Endodermal cell (in vitro differentiated cells): ENCODE measurements at regions not wholly inside any gene's neighbourhood (a gene's known extent, or its start where the extent isn't known, plus 50 kb on each side); places are given as distances from the start of the nearest gene placed in this dataset.

Experiments used
- DNase-seq: peaks from one replicate; pipeline ENCODE4 v3.0.0-alpha.2; 2017
- H3K27ac ChIP-seq: 2 replicates; pipeline ENCODE4 v1.5.1; 2013; ENCODE audit warnings: mild to moderate bottlenecking, low read depth, low read length, moderate library complexity
- H3K27me3 ChIP-seq: 2 replicates; pipeline ENCODE4 v1.6.1; 2013; ENCODE audit warnings: mild to moderate bottlenecking, low read length, moderate library complexity; ENCODE audit not compliant: insufficient read depth, control insufficient read depth, poor library complexity, severe bottlenecking
- H3K36me3 ChIP-seq: 2 replicates; pipeline ENCODE4 v1.7.0; 2013; ENCODE audit warnings: mild to moderate bottlenecking, low read length, moderate library complexity; ENCODE audit not compliant: control insufficient read depth, insufficient read depth
- H3K4me1 ChIP-seq: one replicate; pipeline ENCODE4 v1.7.0; 2013; ENCODE audit warnings: low read length; ENCODE audit not compliant: control insufficient read depth, insufficient read depth
- H3K4me3 ChIP-seq: 2 replicates; pipeline ENCODE4 v1.5.1; 2013; ENCODE audit warnings: mild to moderate bottlenecking, low read length, moderate library complexity
- H3K9ac ChIP-seq: 2 replicates; pipeline ENCODE4 v1.6.1; 2013; ENCODE audit warnings: mild to moderate bottlenecking, low read length, moderate library complexity; ENCODE audit not compliant: poor library complexity, severe bottlenecking; ENCODE audit errors: extremely low read depth
- H3K9me3 ChIP-seq: 2 replicates; pipeline ENCODE4 v1.6.1; 2013; ENCODE audit warnings: mild to moderate bottlenecking, low read length, moderate library complexity; ENCODE audit not compliant: control insufficient read depth
- H3K27ac Mint-ChIP-seq: 2 replicates; pipeline ENCODE4 v1.8.0; 2020; ENCODE audit warnings: mixed read lengths
- H3K27me3 Mint-ChIP-seq: 2 replicates; pipeline ENCODE4 v1.8.0; 2021; ENCODE audit warnings: mild to moderate bottlenecking, mixed read lengths; ENCODE audit not compliant: insufficient read depth
- H3K36me3 Mint-ChIP-seq: 2 replicates; pipeline ENCODE4 v1.8.0; 2020; ENCODE audit warnings: low read depth, mixed read lengths
- H3K4me1 Mint-ChIP-seq: 2 replicates; pipeline ENCODE4 v1.8.0; 2020; ENCODE audit warnings: mixed read lengths
- H3K4me3 Mint-ChIP-seq: 2 replicates; pipeline ENCODE4 v1.8.0; 2020; ENCODE audit warnings: mild to moderate bottlenecking, moderate library complexity, mixed read lengths
- H3K9me3 Mint-ChIP-seq: 2 replicates; pipeline ENCODE4 v1.8.0; 2020; ENCODE audit warnings: mild to moderate bottlenecking, mixed read lengths
- CTCF ChIP-seq: fragments of 200-600 bp; sonication (generic); conservative IDR thresholded peaks from 2 replicates; pipeline ENCODE4 v1.5.0; 2021; ENCODE audit warnings: antibody characterized with exemption, mild to moderate bottlenecking
- WGBS, 2 experiments: methylation state at CpG; one replicate each; pipeline versions ENCODE4 v1.1.5 to v1.1.7; 2013; ENCODE audit warnings: missing lambda C conversion rate in 2 of 2, mixed read lengths in 1 of 2; ENCODE audit not compliant: insufficient coverage in 1 of 2, insufficient read length in 1 of 2; 5-methylcytosine and 5-hydroxymethylcytosine counted together

- Mint-ChIP-seq H3K4me1 (no peaks in the 10 kb centered on the region), H3K4me3 (no peak overlapping the region), H3K9me3 (no peaks in the 10 kb centered on the region), H3K27ac (no peak overlapping the region), H3K36me3 (no peaks in the 10 kb centered on the region), H3K27me3 (no peaks in the 10 kb centered on the region)
- no peaks in the 10 kb centered on the region for H3K4me1 ChIP-seq
- H3K36me3 ChIP-seq: no peaks in the 10 kb centered on the region
- TF ChIP-seq CTCF: no peak
- no peaks in the 10 kb centered on the region for H3K27me3 ChIP-seq
- H3K9me3 ChIP-seq: no peaks in the 10 kb centered on the region
- H3K9ac ChIP-seq: no peak overlapping the region
- no peak overlapping the region for H3K27ac ChIP-seq
- 81 to 88% methylated on average over 1 of the region's 1 CpG for WGBS, 2 experiments
- H3K4me3 ChIP-seq: no peak overlapping the region
- DNase-seq: no peak
Measured at GRCh38 chr10:61119573-61119972, 175.6 kb upstream of the RHOBTB1 start.

- Histone ChIP-seq H3K4me1 (no peaks in the 10 kb centered on the region), H3K9ac (no peak overlapping the region), H3K36me3 (no peaks in the 10 kb centered on the region), H3K4me3 (no peak overlapping the region), H3K9me3 (no peaks in the 10 kb centered on the region), H3K27ac (no peak overlapping the region), H3K27me3 (no peaks in the 10 kb centered on the region)
- Mint-ChIP-seq H3K4me3 (no peak overlapping the region), H3K9me3 (no peaks in the 10 kb centered on the region), H3K27ac (no peak overlapping the region), H3K4me1 (no peaks in the 10 kb centered on the region), H3K36me3 (no peaks in the 10 kb centered on the region), H3K27me3 (no peaks in the 10 kb centered on the region)
- no peak for DNase-seq
- no peak for TF ChIP-seq CTCF
Measured at GRCh38 chr10:61115897-61116296, 171.9 kb upstream of the RHOBTB1 start.

GRCh38 chr10:61112771-61113170 is 168.8 kb upstream of the RHOBTB1 start:
- no peak overlapping the region for H3K27ac ChIP-seq
- Mint-ChIP-seq H3K27ac (no peak overlapping the region), H3K27me3 (no peaks in the 10 kb centered on the region), H3K36me3 (no peaks in the 10 kb centered on the region), H3K9me3 (no peaks in the 10 kb centered on the region), H3K4me3 (no peak overlapping the region), H3K4me1 (no peaks in the 10 kb centered on the region)
- no peaks in the 10 kb centered on the region for H3K9me3 ChIP-seq
- H3K27me3 ChIP-seq: no peaks in the 10 kb centered on the region
- no peak for DNase-seq
- H3K9ac ChIP-seq: no peak overlapping the region
- no peaks in the 10 kb centered on the region for H3K36me3 ChIP-seq
- TF ChIP-seq CTCF: no peak
- no peak overlapping the region for H3K4me3 ChIP-seq
- no peaks in the 10 kb centered on the region for H3K4me1 ChIP-seq
